HG03060 (cell line): ENCODE measurements at regions not wholly inside any gene's neighbourhood (a gene's known extent, or its start where the extent isn't known, plus 50 kb on each side); places are given as distances from the start of the nearest gene placed in this dataset.
"Not testable (repeated sequence)": the region's sequence is repeated elsewhere in the genome, so short reads cannot be mapped to it uniquely, and the experiment has no call there.

Experiments used
- ATAC-seq: cut with Tn5 transposase; IDR thresholded peaks from one replicate; pipeline ENCODE4 v1.9.1; 2021; ENCODE audit warnings: low read depth, moderate number of reproducible peaks; ENCODE audit not compliant: unreplicated experiment

DNA sequence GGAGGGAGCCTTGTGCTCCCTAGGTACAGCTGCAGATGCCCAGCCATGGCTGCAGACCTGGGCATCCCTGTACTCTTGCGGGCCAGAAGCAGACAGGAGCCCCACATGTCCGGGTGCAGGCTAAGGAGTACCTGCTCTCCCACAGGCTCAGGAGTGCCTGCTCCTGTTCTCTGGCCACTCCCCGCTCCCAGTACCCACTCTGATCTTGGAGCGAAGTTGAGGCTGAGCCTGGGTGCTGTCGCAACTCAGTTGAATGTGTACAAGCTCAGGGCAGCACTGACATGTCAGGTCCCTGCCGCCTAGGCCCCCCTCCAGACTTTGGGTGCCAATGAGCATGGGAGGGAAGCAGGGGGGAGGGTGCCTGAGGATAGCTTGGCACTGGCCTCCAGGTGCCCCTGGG is 666.9 kb downstream of the PLPP3 start:
- ATAC-seq = no peak

DNA sequence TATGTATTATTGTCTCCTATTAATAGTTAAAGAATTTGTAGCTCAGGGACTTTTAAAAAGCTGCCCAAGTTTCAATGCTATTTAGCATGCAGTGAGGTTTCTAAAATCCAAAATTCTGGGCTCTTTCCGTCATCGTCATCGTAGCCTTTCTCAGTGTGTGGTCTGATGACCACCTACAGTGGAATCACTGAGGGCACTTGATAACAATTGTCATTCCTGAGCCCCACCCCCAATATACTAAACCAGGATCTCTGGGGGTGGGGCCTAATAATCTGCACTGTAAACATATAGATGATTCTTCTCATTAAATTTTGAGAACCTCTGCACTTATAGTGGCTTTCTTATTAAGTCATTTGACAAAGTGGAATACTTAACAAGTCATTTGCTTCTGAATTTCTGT is 674.8 kb downstream of the PLPP3 start:
- ATAC-seq = no peak

DNA sequence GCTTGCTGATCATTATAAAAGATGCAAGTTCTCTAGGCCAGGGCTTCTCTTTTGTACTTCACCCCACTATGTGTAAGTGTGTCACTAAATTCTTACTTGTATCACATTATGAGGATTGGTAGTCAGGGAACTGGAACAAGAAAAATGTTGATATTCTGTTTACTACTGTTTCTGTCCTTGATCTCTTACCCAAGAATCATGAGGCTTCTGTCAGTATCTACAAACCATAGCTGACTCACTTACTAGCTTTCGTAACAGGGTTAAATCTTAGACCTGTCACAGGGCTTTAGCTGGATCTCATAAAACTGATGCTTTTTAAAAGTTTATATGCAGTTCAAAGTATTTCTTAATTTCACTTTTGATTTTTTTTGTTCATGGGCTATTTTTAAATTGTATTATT is 681.2 kb downstream of the PLPP3 start:
- ATAC-seq = no peak

DNA sequence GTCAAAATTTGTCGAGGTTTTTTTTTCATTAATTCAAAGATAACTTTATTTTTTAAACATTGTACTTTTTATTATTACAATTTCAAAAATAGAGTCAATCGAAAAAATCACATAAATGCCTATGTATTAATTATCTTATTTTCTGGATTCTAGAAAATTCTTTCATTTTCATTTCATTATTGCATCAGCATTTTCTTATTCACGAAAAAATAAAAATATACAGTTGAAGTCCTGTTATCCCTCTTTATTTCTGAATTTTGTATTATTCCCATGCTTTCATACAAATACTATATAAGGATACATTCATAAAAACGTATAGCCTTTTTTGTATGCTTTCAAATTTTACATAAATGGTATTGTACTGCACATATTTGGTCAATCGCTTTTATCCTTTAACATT is 681.0 kb upstream of the USP24 start:
- no peak for ATAC-seq

DNA sequence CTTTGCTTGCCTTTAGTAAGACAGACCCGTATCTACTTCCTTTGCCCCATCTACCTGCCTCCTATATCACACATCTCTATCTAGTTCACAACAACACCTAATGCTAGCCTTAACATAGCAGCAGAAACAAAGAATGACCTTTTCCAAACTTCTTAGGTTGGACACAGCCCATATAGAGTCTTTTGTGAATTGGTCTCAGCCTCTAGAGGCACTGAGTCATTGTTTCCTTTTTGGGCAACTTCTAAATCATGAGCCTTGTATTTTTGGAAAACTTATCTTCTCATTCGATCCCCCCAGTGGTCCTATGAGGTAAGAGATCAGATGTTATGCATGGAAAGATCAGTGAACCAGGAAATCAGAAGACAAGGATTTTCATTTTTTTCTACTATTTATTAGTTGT is 679.4 kb upstream of the USP24 start:
- ATAC-seq = no peak

DNA sequence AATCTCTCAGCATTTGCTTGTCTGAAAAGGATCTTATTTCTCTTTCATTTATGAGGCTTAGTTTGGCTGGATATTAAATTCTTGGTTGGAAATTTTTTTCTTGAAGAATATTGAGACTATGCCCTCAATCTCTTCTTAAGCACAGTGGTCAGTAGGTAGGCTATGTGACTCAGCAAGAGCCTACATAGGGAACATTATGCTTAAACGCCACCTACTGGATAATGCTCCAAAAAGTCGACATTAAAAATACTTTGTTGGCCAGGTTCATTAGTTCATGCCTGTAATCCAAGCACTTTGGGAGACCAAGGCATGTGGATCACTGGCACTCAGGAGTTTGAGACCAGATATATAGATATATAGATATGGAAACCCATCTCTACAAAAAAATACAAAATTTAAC is 678.0 kb upstream of the USP24 start:
- ATAC-seq = no peak

DNA sequence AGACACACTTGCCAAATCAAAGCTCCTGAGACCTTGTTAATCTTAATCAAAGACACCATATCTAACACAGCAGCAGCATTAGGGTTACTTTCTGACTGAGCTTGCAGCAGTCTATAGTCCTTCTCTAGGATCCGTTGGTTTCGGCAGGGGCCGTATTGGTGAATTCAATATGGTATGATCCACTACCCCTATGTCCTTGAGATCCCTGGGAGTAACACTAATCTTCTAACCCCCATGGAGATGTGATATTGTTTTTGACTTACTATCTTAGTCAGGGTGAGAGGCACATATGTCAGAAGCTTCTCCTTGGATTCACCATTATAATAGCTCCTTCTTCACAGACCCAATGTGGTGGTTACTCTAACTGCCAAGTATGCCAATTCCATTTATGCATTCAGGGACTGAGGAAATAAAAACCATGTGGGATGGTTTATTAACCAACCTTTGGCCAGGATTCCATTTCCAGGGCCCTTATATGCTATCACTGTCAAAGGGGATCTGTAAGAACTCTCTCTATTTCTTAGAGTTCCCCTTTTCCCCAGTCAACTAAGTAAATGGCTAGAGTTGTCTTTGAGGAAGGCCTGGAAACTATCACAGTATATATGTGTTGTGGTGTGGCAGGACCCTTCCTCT is 673.6 kb upstream of the USP24 start:
- ATAC-seq = no peak

DNA sequence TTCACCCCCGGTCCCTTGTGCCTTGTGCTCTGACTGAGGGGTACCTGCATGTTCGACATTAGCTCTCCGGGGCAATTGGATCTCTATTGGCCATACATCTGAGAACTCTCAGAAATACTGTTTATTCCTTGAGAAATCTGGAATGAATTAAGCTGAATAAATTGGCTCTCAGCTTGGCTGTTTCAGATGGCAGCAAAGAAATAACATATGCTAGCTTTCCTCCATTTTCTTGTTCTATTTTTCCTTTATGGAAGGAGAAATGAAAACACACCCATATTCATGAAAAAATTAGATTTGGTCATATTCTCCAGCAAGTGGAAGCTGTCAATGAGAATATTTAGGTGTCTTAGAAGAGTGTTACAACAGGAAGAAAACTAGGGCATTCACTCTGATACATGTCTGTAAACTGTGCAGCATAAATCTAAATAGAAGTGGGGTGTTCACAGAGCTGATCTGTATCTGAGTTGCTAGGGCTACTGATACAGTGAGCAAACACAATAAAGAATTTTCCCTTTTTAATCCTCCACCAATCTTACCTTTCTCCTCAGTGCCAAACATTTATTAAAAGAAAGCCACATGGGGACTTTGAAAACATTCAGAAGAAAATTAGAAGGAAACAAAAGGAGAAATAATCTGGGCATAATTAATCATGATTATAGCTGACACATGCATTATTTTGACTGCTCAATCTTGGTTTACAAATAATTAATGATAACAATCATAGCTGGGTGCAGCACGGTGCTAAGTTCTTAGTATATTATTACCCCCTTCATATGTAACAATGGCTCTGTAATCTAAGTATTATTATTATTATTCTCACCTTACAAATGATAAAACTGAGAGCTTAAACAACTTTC is 671.9 kb upstream of the USP24 start:
- no peak for ATAC-seq

DNA sequence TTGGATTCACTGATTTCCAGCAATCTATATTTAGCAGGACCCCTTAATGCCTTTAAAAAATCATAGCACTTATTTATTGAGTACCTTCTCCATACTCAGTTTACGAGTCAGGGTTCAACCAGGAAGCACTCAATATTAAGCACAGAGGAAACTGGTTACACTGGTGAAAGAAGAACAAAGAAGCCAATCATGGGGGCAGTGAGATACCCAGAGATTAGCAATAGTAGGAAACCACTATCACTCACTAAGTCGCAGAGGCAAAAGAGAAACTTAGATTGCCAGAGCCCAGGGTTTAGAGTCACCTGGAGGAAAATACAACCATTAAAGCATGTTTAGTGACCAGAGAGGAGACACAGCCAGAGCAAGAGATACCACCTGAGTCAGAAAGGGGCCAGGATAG is 670.5 kb upstream of the USP24 start:
- ATAC-seq = no peak

DNA sequence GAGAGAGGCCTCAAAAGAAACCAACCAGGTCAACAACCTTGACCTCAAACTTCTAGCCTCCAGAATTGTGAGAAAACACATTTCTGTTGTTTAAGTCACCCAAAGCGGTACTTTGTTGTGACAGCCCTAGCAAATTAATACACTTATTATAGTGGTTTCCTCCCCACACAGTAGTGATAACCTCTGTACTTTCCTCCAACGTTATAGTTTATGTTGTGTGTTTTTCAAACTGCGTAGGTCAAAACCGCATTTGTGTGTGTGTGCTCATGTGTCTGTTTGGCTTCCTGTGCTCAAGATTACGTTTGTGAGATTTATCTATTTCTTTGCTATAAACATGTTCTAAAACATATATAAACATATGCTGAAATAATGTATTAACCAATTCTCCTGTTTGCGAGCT is 667.8 kb upstream of the USP24 start:
- no peak for ATAC-seq

DNA sequence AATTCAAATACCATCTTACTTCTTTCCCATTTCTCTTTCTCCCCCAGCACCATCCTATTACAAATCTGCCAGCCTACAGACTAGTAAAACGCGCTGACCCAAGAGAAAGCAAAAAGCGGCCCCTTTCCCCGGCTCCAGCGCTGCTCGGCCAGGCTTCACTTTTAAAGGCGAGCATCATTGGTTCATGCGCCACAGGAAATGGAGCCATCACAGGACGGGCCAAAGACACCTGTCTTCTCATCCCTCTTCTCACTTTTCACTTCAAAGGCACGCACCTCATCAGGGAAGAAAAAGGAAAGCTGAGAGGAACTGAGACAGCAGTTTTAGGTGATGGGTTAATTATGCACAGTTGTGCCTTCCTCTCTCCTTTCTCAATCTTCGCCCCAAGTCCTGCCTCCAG is 664.2 kb upstream of the USP24 start:
- no peak for ATAC-seq

DNA sequence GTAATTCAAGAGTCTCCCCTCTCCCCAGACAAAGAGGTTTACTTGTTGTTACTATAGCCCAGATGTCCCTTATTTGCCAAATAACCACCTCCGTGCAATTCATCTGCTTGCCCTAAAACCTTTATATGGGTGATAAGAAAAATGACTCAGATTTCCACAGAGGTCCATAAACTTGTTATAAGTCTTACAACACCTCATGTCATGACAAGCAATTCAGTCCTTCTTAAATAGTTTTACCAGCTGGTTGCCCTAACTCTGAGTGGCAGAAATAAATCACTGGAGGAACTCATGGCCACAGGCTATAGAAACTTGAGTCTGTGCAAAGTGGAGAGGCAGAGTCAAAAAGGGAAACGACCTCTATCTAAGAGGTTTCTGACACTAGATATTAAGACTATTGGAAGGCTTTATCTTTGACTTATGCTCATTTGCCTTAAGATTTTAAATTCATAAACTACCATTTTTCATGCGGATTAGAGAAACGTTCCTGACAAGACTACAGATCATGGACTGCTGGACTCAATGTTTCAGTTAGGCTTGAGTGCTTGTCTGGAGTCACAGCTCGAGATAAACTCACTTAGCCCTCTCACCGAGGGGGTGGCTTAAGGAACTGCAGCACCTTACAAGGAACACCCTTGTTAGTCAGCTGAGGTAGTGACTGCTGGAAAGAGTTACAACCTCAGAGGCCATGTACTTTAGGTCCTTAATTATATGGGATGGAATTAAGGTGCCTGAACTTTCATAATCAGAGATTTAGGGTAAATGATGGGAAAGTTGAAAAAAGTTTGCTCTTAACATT is 662.5 kb upstream of the USP24 start:
- no peak for ATAC-seq

DNA sequence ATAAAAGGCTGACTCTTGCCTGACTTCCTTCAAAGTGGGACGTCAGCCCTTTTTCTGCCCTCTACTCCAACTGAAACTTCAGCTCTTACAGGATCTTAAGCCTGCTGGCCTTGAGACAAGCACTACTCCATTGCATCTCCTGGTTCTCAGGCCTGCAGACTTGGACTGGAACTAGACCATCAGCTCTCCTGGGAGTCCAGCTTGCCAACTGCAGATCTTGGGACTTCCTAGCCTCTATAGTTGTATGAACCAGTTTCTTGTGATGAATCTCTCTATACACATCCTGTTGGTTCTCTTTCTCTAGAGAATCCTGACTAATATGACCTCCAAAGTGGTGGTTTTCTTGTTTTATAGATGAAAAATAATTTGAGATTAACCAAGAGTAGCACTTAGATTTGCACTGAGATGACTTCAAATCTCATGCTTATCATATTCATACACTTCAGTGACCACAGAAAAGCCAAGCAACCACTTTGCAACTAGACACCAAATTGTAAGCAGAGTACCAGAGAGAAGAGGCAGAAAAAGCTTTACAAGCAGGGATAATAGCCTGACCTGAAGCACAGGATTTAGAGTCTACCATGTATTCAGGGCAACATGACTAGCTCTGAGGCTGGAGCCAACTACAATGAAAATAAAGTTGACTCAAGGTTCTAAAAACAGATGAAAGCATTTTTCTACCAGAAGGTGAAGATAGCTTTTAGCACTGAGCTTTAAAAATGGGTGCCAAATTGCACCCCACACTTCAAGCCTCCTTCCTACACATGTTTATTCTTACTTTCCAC is 661.3 kb upstream of the USP24 start:
- ATAC-seq = no peak

DNA sequence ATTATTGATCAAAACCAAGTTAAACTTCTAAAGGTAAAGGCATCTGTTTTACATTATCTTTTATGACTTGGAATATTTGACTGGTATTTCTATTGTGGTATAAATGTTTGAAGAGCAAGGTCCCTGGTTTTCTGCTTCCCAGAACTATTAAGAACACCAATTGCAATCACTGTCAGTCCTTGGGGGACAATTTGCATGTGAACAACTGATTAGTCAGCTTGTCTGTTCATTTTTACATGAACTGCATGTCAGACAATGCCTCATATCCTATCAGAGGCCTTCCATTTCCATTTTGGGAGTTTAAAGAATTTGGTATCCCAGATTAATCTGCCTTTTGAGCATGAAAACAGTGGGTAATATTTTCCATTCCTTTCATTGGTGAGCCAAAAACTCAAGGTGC is 654.9 kb upstream of the USP24 start:
- ATAC-seq = no peak

DNA sequence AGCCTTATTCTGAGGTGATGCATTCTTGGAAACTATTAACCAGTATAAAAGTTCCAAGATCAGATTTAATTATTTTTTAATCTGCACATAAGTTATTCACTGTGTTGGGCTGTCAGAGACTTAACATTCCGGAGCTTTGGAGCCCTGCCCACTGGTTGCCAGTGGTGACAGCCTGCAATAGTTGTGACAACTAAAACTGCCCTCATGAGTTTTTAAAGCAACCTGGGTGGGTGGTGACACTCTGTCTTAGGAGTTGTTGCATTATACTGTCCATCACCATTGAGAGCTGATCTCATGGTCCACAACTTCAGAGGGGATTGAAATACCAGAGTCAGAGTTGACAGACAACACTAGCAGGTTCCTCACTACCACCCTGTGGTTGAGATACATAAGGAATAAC is 653.9 kb upstream of the USP24 start:
- ATAC-seq = no peak

DNA sequence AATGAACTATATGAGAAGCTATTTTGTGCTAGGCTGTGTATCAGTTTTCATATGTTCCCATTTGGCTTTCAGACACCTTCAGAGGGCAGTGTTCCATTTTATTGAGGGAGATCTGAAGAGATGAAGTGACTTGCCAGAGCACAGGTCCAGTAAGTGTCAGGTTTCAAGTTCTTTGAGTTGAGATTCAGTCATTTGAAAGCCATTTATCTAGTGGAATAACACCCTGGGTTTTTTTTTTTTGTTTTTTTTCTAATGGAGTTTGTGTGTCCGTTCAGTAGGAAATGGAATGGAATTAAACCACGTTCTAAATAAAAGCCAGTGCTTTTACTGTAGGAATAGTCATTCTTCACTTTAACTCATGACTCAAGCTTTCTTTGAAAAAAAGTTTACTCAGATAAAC is 652.9 kb upstream of the USP24 start:
- ATAC-seq = no peak

DNA sequence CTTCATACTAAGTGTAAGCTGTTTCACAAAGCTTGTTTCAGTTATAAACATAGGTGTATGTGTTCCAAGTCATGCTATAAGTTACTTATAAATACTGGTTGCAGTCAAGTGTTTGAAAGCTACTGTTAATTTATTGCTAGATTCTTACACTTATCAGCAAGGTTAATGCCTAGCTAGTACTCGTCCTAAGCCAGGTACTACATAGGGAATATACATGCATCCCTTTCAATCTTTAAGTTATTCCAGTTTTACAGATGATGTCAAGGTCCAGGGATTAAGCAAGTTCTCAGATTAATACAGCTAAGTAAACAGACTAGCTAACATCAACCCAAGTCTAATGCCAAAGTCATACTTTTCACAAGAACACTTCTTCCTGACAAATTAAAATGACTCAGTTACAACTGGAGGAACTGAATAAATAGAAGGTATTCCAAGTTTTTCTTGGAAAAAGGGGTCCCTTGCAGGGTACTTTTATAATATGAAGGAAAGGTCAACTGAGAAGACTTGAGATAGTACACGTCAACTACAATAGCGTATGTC is 652.2 kb upstream of the USP24 start:
- no peak for ATAC-seq

DNA sequence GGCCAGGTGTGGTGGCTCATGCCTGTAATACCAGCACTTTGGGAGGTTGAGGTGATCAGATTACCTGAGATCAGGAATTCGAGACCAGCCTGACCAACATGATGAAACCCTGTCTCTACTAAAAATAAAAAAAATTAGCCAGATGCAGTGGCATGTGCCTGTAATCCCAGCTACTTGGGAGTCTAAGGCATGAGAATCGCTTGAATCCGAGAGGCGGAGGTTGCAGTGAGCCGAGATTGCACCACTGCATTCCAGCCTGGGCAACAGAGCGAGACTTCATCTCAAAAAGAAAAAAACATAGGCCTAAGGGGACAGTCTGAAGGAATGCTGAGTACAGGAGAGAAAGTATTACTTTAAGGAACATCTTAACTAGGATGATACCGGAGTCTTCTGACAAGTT is 650.6 kb upstream of the USP24 start:
- ATAC-seq = not testable (repeated sequence)

DNA sequence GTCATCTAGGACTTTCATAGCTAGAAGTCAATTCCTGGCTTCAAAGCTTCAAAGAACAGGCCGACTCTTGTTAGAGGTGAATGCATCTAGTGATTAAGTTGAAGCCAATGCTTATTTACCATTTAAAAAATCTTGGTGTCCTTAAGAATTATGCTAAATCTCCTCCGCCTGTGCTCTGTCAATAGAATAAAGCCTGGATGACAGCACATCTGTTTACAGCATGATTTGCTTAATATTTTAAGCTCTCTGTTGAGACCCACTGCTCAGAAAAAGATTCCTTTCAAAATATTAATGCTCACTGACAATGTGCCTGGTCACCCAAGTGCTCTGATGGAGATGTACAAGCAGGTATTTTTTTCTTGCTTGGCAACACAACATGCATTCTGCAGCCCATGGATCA is 649.1 kb upstream of the USP24 start:
- ATAC-seq = no peak

DNA sequence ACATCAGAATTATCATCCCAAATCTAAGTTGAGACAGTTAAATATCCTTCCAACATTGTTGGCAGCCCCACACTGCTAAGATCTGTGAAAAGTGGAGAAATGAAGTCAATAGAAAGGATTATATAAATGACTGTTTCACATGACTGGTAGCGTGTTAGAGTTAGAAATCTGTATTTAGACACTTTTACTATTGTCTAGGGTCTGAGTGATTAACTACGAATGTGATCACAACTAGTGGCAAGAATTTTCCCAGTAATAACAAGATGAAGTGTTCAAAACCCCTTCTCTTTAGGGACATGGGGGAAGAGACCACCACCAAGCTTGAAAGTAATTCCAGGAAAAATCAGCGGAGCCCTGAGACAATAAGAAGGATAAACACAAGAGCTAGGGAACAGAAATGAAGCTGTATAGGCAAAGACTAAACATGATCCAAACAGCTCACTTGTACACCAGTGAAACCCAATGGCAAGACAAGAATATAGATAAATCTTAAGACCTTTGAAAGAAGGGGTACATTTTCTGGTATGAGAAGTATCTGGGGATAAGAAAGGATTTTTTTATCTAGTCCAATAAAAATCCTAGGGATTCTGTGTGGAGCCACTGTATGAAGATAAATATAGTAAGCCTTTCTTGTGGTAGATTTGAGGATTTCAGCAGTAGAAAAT is 646.6 kb upstream of the USP24 start:
- no peak for ATAC-seq
